A549 (cell line): ENCODE measurements at regions not wholly inside any gene's neighbourhood (a gene's known extent, or its start where the extent isn't known, plus 50 kb on each side); places are given as distances from the start of the nearest gene placed in this dataset.

Experiments used
- CTCF ChIP-seq: fragments of >200 bp; sonication (Bioruptor Twin); formaldehyde crosslinking; IDR thresholded peaks from 3 replicates; pipeline ENCODE4 v1.5.1; 2016
- JUNB ChIP-seq: fragments of >200 bp; sonication (Bioruptor Twin); formaldehyde crosslinking; IDR thresholded peaks from 2 replicates; pipeline ENCODE4 v1.6.1; 2016
- MYC ChIP-seq: IDR thresholded peaks from 2 replicates; pipeline ENCODE4 v1.6.1; 2012; ENCODE audit warnings: mild to moderate bottlenecking, inconsistent platforms, low read length, improper control_type of control experiment, borderline replicate concordance
- POLR2A ChIP-seq: IDR thresholded peaks from 2 replicates; pipeline ENCODE4 v1.6.1; 2012; ENCODE audit warnings: mild to moderate bottlenecking, low read length
- REST ChIP-seq: fragments of 200-600 bp; sonication (generic); IDR thresholded peaks from 2 replicates; pipeline ENCODE4 v1.6.1; 2016; ENCODE audit warnings: antibody characterized with exemption, mild to moderate bottlenecking, moderate library complexity
- RFX5 ChIP-seq: fragments of 450-650 bp; IDR thresholded peaks from 2 replicates; pipeline ENCODE4 v1.7.1; 2014; ENCODE audit warnings: antibody characterized with exemption, mild to moderate bottlenecking, moderate library complexity

GRCh38 chr2:126534478-126534877 lies 121.5 kb upstream of the GYPC start:
- TF ChIP-seq MYC, result no peak
- TF ChIP-seq POLR2A, result no peak
- no peak for TF ChIP-seq JUNB
- TF ChIP-seq CTCF, result no peak
- no peak for TF ChIP-seq RFX5
- TF ChIP-seq REST, result no peak
